Epithelial cell of esophagus (primary cell): ENCODE measurements at regions not wholly inside any gene's neighbourhood (a gene's known extent, or its start where the extent isn't known, plus 50 kb on each side); places are given as distances from the start of the nearest gene placed in this dataset.
"Not testable (repeated sequence)": the region's sequence is repeated elsewhere in the genome, so short reads cannot be mapped to it uniquely, and the experiment has no call there.

Source experiments
- DNase-seq: peaks from one replicate; pipeline ENCODE4 v3.0.0; 2010; ENCODE audit warnings: low read depth
- H3K4me3 ChIP-seq: 2 replicates; pipeline ENCODE4 v1.5.1; 2011; ENCODE audit warnings: mild to moderate bottlenecking, low read length, control low read depth
- CTCF ChIP-seq: IDR thresholded peaks from 2 replicates; pipeline ENCODE4 v1.5.1; 2011; ENCODE audit warnings: low read depth, mild to moderate bottlenecking, low read length, control low read depth, inconsistent platforms; ENCODE audit not compliant: insufficient read depth; ENCODE audit errors: missing control alignments

- TF ChIP-seq CTCF, result no peak
- no peak for DNase-seq
- H3K4me3 ChIP-seq, result no peak overlapping the region
Measured at GRCh38 chr20:19915111-19915798, 101.9 kb upstream of the NAA20 start.

- DNase-seq, result no peak
- H3K4me3 ChIP-seq, result no peak overlapping the region
- TF ChIP-seq CTCF, result no peak
Measured at GRCh38 chr20:19916531-19917485, 100.4 kb upstream of the NAA20 start.

GRCh38 chr20:19918965-19919329 is 98.2 kb upstream of the NAA20 start:
- H3K4me3 ChIP-seq, result no peak overlapping the region
- TF ChIP-seq CTCF, result no peak
- DNase-seq, result no peak

DNA sequence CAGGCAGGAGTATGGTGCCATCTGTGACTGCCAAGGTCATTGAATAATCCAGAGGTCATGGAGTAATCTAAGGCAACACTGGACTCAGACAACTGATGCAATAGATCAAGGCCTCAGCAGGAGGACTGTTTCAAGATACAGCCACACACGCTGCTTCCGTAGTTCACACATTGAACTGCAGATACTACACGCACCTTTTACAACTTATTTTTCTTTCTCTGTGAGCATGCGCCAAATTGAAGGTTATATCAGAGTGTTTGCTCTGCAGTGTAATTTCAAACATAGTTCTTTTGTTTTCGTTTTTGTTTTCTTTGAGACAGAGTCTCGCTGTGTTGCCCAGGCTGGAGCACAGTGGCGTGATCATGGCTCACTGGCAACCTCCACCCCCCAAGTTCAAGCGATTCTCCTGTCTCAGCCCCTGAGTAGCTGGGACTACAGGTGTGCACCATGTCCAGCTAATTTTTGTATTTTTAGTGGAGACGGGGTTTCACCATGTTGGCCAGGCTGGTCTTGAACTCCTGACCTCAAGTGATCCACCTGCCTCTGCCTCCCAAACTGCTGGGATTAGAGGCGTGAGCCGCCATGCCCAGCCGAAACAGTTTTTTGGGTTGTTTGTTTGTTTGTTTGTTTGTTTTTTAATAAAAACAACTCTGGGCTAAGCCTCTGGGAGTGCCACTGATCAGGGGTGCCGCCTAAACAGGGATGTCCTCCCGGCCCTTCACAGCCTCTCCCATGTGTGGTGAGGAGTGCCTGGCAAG is 96.6 kb upstream of the NAA20 start:
- no peak overlapping the region for H3K4me3 ChIP-seq
- no peak for TF ChIP-seq CTCF
- no peak for DNase-seq

DNA sequence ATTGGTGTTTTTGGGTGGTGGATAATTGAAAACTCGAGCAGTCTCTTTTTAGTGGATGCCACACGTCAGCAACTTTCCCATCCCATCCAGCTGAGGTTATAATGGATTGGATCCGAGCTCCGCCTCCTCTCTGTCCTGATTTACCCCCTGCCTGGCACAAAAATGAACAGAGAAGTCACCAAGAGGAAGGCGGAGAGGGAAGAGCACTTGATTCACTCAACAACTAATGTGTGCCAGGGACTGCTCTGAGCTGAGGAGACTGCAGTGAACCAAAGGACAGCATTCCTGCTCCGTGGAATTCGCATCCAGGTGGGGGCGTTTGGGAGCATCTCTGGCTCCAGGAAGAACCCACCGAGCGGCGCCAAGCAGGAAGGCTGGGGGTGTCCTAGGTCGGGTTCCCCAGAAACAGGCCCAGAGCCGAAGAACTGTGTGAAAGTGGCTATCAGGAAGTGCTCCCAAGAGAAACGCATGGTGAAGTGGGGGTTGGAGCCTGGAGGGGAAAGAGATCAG is 95.8 kb upstream of the NAA20 start:
- no peak for TF ChIP-seq CTCF
- no peak overlapping the region for H3K4me3 ChIP-seq
- no peak for DNase-seq

- DNase-seq, H3K4me3 ChIP-seq: not testable (repeated sequence)
Measured at GRCh38 chr20:19921829-19922228, 95.3 kb upstream of the NAA20 start.

DNA sequence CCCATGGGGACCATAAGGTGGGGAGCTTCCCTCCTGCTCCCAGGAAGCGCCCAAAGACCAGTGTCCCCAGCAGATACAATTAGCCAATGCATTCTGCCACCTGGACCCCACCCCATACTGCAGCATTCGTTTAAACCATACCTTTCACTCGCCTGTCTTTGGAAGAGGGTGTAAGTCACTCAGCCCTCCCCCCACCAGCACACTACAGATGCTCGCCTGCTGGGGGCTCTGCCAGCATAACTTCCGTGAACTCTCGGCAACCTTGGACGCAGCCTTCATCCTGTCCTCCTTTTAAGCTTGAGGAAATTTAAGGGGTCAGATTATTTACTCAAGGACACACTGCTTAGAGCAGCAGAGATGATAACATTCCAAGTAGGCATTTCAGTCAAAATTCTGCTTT is 94.4 kb upstream of the NAA20 start:
- TF ChIP-seq CTCF, result no peak
- no peak overlapping the region for H3K4me3 ChIP-seq
- no peak for DNase-seq
